GM21723 (cell line): ENCODE measurements at regions not wholly inside any gene's neighbourhood (a gene's known extent, or its start where the extent isn't known, plus 50 kb on each side); places are given as distances from the start of the nearest gene placed in this dataset.
"Not testable (repeated sequence)": the region's sequence is repeated elsewhere in the genome, so short reads cannot be mapped to it uniquely, and the experiment has no call there.

Experiments
- ATAC-seq: cut with Tn5 transposase; IDR thresholded peaks from one replicate; pipeline ENCODE4 v1.9.1; 2021; ENCODE audit warnings: mild to moderate bottlenecking, moderate library complexity; ENCODE audit not compliant: unreplicated experiment

- not testable (repeated sequence) for ATAC-seq
Observed at GRCh38 chr9:65422966-65423690, 138.1 kb upstream of the FOXD4L5 start.

GRCh38 chr9:65421486-65421885 lies 136.5 kb upstream of the FOXD4L5 start:
- ATAC-seq, result not testable (repeated sequence)

- ATAC-seq, result no peak
Observed at GRCh38 chr9:65420771-65421170, 135.8 kb upstream of the FOXD4L5 start.

GRCh38 chr9:65418966-65419365 lies 134.0 kb upstream of the FOXD4L5 start:
- ATAC-seq, result not testable (repeated sequence)

GRCh38 chr9:65416948-65417347 lies 131.9 kb upstream of the FOXD4L5 start:
- ATAC-seq, result not testable (repeated sequence)

GRCh38 chr9:65414249-65414648 lies 129.2 kb upstream of the FOXD4L5 start:
- not testable (repeated sequence) for ATAC-seq

- not testable (repeated sequence) for ATAC-seq
Observed at GRCh38 chr9:65413371-65413770, 128.4 kb upstream of the FOXD4L5 start.

GRCh38 chr9:65411901-65412300 lies 126.9 kb upstream of the FOXD4L5 start:
- no peak for ATAC-seq

- no peak for ATAC-seq
Observed at GRCh38 chr9:65411336-65411735, 126.3 kb upstream of the FOXD4L5 start.

- ATAC-seq, result no peak
Observed at GRCh38 chr9:65410926-65411325, 125.9 kb upstream of the FOXD4L5 start.

GRCh38 chr9:65409471-65409980 lies 124.5 kb upstream of the FOXD4L5 start:
- no peak for ATAC-seq

- ATAC-seq, result not testable (repeated sequence)
Observed at GRCh38 chr9:65408806-65409205, 123.8 kb upstream of the FOXD4L5 start.

- ATAC-seq, result not testable (repeated sequence)
Observed at GRCh38 chr9:65406625-65407024, 121.6 kb upstream of the FOXD4L5 start.

GRCh38 chr9:65405766-65406165 lies 120.8 kb upstream of the FOXD4L5 start:
- not testable (repeated sequence) for ATAC-seq

- no peak for ATAC-seq
Observed at GRCh38 chr9:65405253-65405652, 120.2 kb upstream of the FOXD4L5 start.

GRCh38 chr9:65404232-65405006 lies 119.4 kb upstream of the FOXD4L5 start:
- ATAC-seq, result no peak

- no peak for ATAC-seq
Observed at GRCh38 chr9:65403721-65404120, 118.7 kb upstream of the FOXD4L5 start.

- not testable (repeated sequence) for ATAC-seq
Observed at GRCh38 chr9:65403072-65403471, 118.1 kb upstream of the FOXD4L5 start.

- ATAC-seq, result not testable (repeated sequence)
Observed at GRCh38 chr9:65402206-65402870, 117.3 kb upstream of the FOXD4L5 start.

- not testable (repeated sequence) for ATAC-seq
Observed at GRCh38 chr9:65401456-65402045, 116.5 kb upstream of the FOXD4L5 start.

- no peak for ATAC-seq
Observed at GRCh38 chr9:65400886-65401285, 115.9 kb upstream of the FOXD4L5 start.
